ENCODE measurements at regions not wholly inside any gene's neighbourhood (a gene's known extent, or its start where the extent isn't known, plus 50 kb on each side); places are given as distances from the start of the nearest gene placed in this dataset.

GRCh38 chr4:3832536-3833220 is 66.5 kb downstream of the ADRA2C start:
- Histone ChIP-seq H3K9ac (ENCODE audit: low read length) (no peak overlapping the region), H4K12ac (ENCODE audit: low read depth, low read length) (no peak overlapping the region), H2BK5ac (ENCODE audit: low read depth, low read length, poor library complexity) (no peak overlapping the region), H3K23ac (ENCODE audit: low read length) (no peak overlapping the region), H3K4me2 (ENCODE audit: low read length) (no peak overlapping the region), H3K14ac (ENCODE audit: low read length) (no peak overlapping the region), H3K79me2 (ENCODE audit: control insufficient read depth, insufficient read depth, low read length, poor library complexity) (no peaks in the 10 kb centered on the region), H4K8ac (ENCODE audit: low read depth, low read length) (no peak overlapping the region), H4K91ac (ENCODE audit: low read depth, low read length) (no peak overlapping the region), H2AFZ (ENCODE audit: insufficient read depth, low read length, poor library complexity) (no peak overlapping the region), H3K27me3 (ENCODE audit: insufficient read depth, low read length) (no peaks in the 10 kb centered on the region), H3K36me3 (ENCODE audit: control insufficient read depth in 1 of 2, insufficient read depth in 2 of 2, low read length in 2 of 2) (no peaks in the 10 kb centered on the region), H3K27ac (ENCODE audit: low read depth, low read length) (no peak overlapping the region), H3K79me1 (ENCODE audit: low read length) (no peaks in the 10 kb centered on the region), H2BK120ac (ENCODE audit: insufficient read depth, low read length, poor library complexity) (no peak overlapping the region), H2BK12ac (ENCODE audit: low read length) (no peak overlapping the region), H3K18ac (ENCODE audit: low read length) (no peak overlapping the region), H2AK5ac (ENCODE audit: low read length) (no peak overlapping the region), H3K9me3 (ENCODE audit: insufficient read depth, low read depth, low read length) (peaks cover 9% of the 10 kb centered on the region), H3K4me1 (ENCODE audit: control insufficient read depth in 1 of 2, insufficient read depth in 2 of 2, low read length in 2 of 2) (no peaks in the 10 kb centered on the region), H3K4ac (ENCODE audit: low read depth, low read length) (no peak overlapping the region), H3K4me3 (ENCODE audit: low read depth, low read length) (no peak overlapping the region)
- WGBS (ENCODE audit: extremely low coverage, insufficient coverage, insufficient read length), result no CpG with 5 or more reads among the region's 12 CpGs
- DNase-seq, result no peak

DNA sequence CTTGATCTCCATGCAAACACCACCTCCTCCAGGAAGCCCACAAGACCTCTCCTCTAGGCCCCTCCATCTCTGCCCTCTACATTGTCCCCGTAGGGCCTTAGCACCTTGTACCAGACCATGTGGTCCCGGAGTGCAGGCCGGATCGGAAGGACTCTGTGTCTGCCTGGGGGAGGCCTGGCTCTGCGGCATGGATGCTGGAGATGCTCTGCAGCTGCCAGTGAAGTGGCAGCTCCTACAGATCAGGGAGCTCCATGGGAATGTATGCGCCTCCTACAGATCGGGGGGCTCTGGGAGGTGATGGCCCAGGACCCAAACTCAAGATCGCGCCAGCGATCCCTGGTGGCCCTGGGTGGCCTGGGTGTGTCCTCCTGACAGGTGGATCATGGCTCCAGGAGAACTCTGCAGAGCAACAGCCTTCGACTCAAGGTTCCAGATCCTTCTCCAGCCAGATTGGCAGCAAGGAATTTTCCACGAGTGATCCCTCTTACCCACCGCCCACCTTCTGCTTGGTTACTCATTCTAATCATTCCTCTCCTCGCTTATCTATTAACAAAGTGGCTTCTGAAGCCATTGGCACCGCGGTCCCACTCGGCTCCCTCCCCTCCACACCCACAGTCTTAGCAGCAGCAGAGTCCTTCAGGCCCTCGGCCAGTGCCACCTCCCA is 67.3 kb downstream of the ADRA2C start:
- no peak overlapping the region for H3K18ac ChIP-seq (ENCODE audit: low read length)
- no CpG with 5 or more reads among the region's 18 CpGs for WGBS (ENCODE audit: extremely low coverage, insufficient coverage, insufficient read length)

DNA sequence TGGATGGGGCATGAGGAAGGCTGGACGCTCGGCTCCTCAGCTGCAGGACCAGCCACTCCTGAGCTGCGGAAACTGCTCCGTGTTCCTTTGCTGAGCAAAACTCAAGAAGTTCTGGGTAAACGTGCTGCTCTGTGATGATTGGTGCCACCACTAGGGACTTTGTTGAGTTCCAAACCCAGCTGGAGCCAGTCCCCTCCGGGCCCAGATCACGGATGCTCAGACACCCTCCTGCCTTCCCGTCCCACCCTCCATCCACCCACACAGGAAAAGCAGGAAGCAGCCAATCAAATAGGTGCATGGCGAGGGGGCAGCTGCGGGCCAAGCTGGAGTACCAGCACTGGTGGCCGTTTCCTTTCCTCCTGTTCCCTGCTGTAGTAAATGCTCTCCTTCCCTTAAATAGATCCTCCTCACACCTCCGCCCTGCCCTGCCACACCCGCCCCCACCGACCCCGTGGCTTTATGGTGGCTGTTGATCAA is 68.0 kb downstream of the ADRA2C start:
- H3K27ac ChIP-seq (ENCODE audit: low read depth, low read length), result no peak overlapping the region
- H3K36me3 ChIP-seq (ENCODE audit: control insufficient read depth in 1 of 2, insufficient read depth in 2 of 2, low read length in 2 of 2), result no peaks in the 10 kb centered on the region
- no peak overlapping the region for H3K23ac ChIP-seq (ENCODE audit: low read length)
- no peaks in the 10 kb centered on the region for H3K4me1 ChIP-seq (ENCODE audit: control insufficient read depth in 1 of 2, insufficient read depth in 2 of 2, low read length in 2 of 2)
- H3K18ac ChIP-seq (ENCODE audit: low read length), result no peak overlapping the region
- no peak overlapping the region for H3K4ac ChIP-seq (ENCODE audit: low read depth, low read length)
- H2BK12ac ChIP-seq (ENCODE audit: low read length), result no peak overlapping the region
- H2BK120ac ChIP-seq (ENCODE audit: insufficient read depth, low read length, poor library complexity), result no peak overlapping the region
- no peak overlapping the region for H2BK5ac ChIP-seq (ENCODE audit: low read depth, low read length, poor library complexity)
- H2AK5ac ChIP-seq (ENCODE audit: low read length), result no peak overlapping the region
- no peak overlapping the region for H2AFZ ChIP-seq (ENCODE audit: insufficient read depth, low read length, poor library complexity)
- no peak overlapping the region for H4K91ac ChIP-seq (ENCODE audit: low read depth, low read length)
- no peak for DNase-seq
- H3K14ac ChIP-seq (ENCODE audit: low read length), result no peak overlapping the region
- no peaks in the 10 kb centered on the region for H3K27me3 ChIP-seq (ENCODE audit: insufficient read depth, low read length)
- no peaks in the 10 kb centered on the region for H3K79me2 ChIP-seq (ENCODE audit: control insufficient read depth, insufficient read depth, low read length, poor library complexity)
- peaks cover 17% of the 10 kb centered on the region for H3K9me3 ChIP-seq (ENCODE audit: insufficient read depth, low read depth, low read length)
- no CpG with 5 or more reads among the region's 15 CpGs for WGBS (ENCODE audit: extremely low coverage, insufficient coverage, insufficient read length)
- no peak overlapping the region for H4K12ac ChIP-seq (ENCODE audit: low read depth, low read length)
- no peak overlapping the region for H4K8ac ChIP-seq (ENCODE audit: low read depth, low read length)
- no peak overlapping the region for H3K4me3 ChIP-seq (ENCODE audit: low read depth, low read length)
- no peaks in the 10 kb centered on the region for H3K79me1 ChIP-seq (ENCODE audit: low read length)
- H3K4me2 ChIP-seq (ENCODE audit: low read length), result no peak overlapping the region
- no peak overlapping the region for H3K9ac ChIP-seq (ENCODE audit: low read length)

More for the DNA sequence above, 67.3 kb downstream of the ADRA2C start:
- Histone ChIP-seq H3K9ac (ENCODE audit: low read length) (no peak overlapping the region), H2BK120ac (ENCODE audit: insufficient read depth, low read length, poor library complexity) (no peak overlapping the region), H3K14ac (ENCODE audit: low read length) (no peak overlapping the region), H3K4me3 (ENCODE audit: low read depth, low read length) (no peak overlapping the region), H4K91ac (ENCODE audit: low read depth, low read length) (no peak overlapping the region), H3K23ac (ENCODE audit: low read length) (no peak overlapping the region), H3K79me1 (ENCODE audit: low read length) (no peaks in the 10 kb centered on the region), H4K8ac (ENCODE audit: low read depth, low read length) (no peak overlapping the region), H3K4me2 (ENCODE audit: low read length) (no peak overlapping the region), H2BK5ac (ENCODE audit: low read depth, low read length, poor library complexity) (no peak overlapping the region), H4K12ac (ENCODE audit: low read depth, low read length) (no peak overlapping the region), H3K79me2 (ENCODE audit: control insufficient read depth, insufficient read depth, low read length, poor library complexity) (no peaks in the 10 kb centered on the region), H3K9me3 (ENCODE audit: insufficient read depth, low read depth, low read length) (peaks cover 16% of the 10 kb centered on the region), H3K4ac (ENCODE audit: low read depth, low read length) (no peak overlapping the region), H2BK12ac (ENCODE audit: low read length) (no peak overlapping the region), H3K27me3 (ENCODE audit: insufficient read depth, low read length) (no peaks in the 10 kb centered on the region), H2AFZ (ENCODE audit: insufficient read depth, low read length, poor library complexity) (no peak overlapping the region), H3K36me3 (ENCODE audit: control insufficient read depth in 1 of 2, insufficient read depth in 2 of 2, low read length in 2 of 2) (no peaks in the 10 kb centered on the region), H3K4me1 (ENCODE audit: control insufficient read depth in 1 of 2, insufficient read depth in 2 of 2, low read length in 2 of 2) (no peaks in the 10 kb centered on the region), H3K27ac (ENCODE audit: low read depth, low read length) (no peak overlapping the region), H2AK5ac (ENCODE audit: low read length) (no peak overlapping the region)
- DNase-seq, result no peak

DNA sequence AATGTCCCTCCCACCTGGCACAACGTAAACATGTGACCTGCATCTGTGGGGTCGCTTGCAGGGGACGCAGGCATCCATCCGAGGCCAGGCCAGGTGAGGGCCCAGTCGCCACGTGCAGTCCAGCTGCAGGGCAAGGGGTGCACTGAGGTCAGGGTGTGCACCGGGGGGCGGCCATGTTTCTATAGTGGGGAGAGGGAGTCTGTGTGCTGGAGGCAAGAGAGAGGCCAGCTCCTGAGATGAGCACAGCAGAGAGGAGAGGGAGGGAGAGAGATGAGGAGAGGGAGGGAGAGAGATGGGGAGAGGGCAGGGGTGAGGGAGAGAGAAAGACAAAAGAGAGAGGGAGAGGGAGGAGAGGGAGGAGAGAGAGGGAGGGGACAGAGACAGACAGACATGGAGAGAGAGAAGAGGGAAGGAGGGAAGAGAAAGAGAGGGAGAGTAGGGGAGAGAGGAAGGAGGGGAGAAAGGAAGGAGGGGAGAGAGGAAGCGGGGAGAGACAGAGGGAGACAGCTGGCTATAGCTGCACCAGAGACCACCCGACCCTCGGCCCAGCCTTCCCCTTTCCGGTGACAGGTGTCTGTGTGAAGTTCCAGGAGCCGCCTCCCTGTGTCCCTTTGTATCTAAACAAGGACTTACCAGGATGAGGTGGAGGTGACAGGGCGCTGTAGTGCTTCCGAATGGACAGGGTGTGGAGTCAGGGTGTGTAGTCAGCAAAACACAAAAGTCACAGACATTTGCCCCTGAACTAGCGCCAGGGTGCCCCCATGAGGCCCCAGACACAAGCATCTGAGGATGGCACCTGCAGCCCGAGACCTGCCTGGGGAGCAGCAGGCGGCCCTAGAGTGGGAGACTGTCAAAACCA is 68.7 kb downstream of the ADRA2C start:
- no peak overlapping the region for H2BK5ac ChIP-seq (ENCODE audit: low read depth, low read length, poor library complexity)
- no peak overlapping the region for H3K14ac ChIP-seq (ENCODE audit: low read length)
- no peak for DNase-seq
- H3K4me3 ChIP-seq (ENCODE audit: low read depth, low read length), result no peak overlapping the region
- no peak overlapping the region for H3K9ac ChIP-seq (ENCODE audit: low read length)
- peaks cover 14% of the 10 kb centered on the region for H3K9me3 ChIP-seq (ENCODE audit: insufficient read depth, low read depth, low read length)
- no peak overlapping the region for H2AK5ac ChIP-seq (ENCODE audit: low read length)
- H4K12ac ChIP-seq (ENCODE audit: low read depth, low read length), result no peak overlapping the region
- H2BK120ac ChIP-seq (ENCODE audit: insufficient read depth, low read length, poor library complexity), result no peak overlapping the region
- WGBS (ENCODE audit: extremely low coverage, insufficient coverage, insufficient read length), result no CpG with 5 or more reads among the region's 18 CpGs
- no peaks in the 10 kb centered on the region for H3K79me2 ChIP-seq (ENCODE audit: control insufficient read depth, insufficient read depth, low read length, poor library complexity)
- H3K79me1 ChIP-seq (ENCODE audit: low read length), result no peaks in the 10 kb centered on the region
- no peak overlapping the region for H2AFZ ChIP-seq (ENCODE audit: insufficient read depth, low read length, poor library complexity)
- no peaks in the 10 kb centered on the region for H3K36me3 ChIP-seq (ENCODE audit: control insufficient read depth in 1 of 2, insufficient read depth in 2 of 2, low read length in 2 of 2)
- H4K91ac ChIP-seq (ENCODE audit: low read depth, low read length), result no peak overlapping the region
- no peak overlapping the region for H2BK12ac ChIP-seq (ENCODE audit: low read length)
- no peaks in the 10 kb centered on the region for H3K4me1 ChIP-seq (ENCODE audit: control insufficient read depth in 1 of 2, insufficient read depth in 2 of 2, low read length in 2 of 2)
- H3K27me3 ChIP-seq (ENCODE audit: insufficient read depth, low read length), result no peaks in the 10 kb centered on the region
- no peak overlapping the region for H4K8ac ChIP-seq (ENCODE audit: low read depth, low read length)
- H3K27ac ChIP-seq (ENCODE audit: low read depth, low read length), result no peak overlapping the region
- no peak overlapping the region for H3K4ac ChIP-seq (ENCODE audit: low read depth, low read length)
- no peak overlapping the region for H3K18ac ChIP-seq (ENCODE audit: low read length)
- no peak overlapping the region for H3K4me2 ChIP-seq (ENCODE audit: low read length)
- H3K23ac ChIP-seq (ENCODE audit: low read length), result no peak overlapping the region

Measured in trophoblast cell (in vitro differentiated cells and primary cell).